ENCODE measurements at regions not wholly inside any gene's neighbourhood (a gene's known extent, or its start where the extent isn't known, plus 50 kb on each side); places are given as distances from the start of the nearest gene placed in this dataset.

DNA sequence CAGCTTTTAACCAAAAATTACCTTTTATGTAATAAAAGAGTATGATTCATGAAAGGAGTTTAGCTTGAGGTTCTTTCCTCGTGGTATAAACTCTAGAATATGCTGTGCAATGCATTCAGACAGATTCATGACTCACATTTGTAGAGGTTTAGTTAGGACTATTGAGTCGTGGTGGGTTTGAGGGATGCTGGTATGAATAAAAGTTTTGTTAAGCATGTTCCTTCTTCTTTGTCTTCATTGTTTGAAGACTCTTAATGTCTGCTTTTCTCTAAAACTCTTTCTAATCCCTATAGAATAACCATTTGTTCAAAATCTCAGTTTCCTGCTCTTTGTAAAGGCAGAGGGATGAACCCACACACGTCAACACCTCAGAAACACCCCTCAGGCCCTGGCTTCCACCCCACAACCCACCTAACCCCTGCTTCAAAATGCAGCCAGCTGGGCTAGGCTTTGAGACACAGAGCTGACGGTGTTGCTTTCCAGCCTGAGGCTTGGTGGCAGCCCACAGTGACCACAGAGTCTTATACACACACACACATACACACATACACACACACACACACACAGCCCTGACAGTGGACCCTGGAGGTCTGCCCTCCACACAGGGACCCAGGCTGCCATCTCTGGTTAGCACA, 69.0 kb upstream of the IRX1 start:
- FAIRE-seq (no peak), DNase-seq (ENCODE audit: low read depth in 1 of 2, low spot score in 1 of 2) (no peak), ATAC-seq (no peak)
- WGBS (ENCODE audit: missing lambda C conversion rate), result under 1% methylated on average over 4 of the region's 4 CpGs
- H3K9me3 ChIP-seq, result no peaks in the 10 kb centered on the region
- H3K4me3 ChIP-seq, result no peak overlapping the region
- ChIA-PET POLR2A (no interaction called here), CTCF (no interaction called here)
- TF ChIP-seq, protein P1, sequence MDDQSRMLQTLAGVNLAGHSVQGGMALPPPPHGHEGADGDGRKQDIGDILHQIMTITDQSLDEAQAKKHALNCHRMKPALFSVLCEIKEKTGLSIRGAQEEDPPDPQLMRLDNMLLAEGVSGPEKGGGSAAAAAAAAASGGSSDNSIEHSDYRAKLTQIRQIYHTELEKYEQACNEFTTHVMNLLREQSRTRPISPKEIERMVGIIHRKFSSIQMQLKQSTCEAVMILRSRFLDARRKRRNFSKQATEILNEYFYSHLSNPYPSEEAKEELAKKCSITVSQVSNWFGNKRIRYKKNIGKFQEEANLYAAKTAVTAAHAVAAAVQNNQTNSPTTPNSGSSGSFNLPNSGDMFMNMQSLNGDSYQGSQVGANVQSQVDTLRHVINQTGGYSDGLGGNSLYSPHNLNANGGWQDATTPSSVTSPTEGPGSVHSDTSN (IDR thresholded peaks at IDR 0.05), result no peak
- TF ChIP-seq, protein P2, sequence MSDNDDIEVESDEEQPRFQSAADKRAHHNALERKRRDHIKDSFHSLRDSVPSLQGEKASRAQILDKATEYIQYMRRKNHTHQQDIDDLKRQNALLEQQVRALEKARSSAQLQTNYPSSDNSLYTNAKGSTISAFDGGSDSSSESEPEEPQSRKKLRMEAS (IDR thresholded peaks at IDR 0.05), result no peak
- TF ChIP-seq RARB (CRISPR knock-in tag; IDR thresholded peaks at IDR 0.05), result no peak
- TF ChIP-seq, protein P3, sequence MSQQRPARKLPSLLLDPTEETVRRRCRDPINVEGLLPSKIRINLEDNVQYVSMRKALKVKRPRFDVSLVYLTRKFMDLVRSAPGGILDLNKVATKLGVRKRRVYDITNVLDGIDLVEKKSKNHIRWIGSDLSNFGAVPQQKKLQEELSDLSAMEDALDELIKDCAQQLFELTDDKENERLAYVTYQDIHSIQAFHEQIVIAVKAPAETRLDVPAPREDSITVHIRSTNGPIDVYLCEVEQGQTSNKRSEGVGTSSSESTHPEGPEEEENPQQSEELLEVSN (IDR thresholded peaks at IDR 0.05; ENCODE audit: borderline replicate concordance, low read depth), result no peak
- H3K4me1 ChIP-seq, result no peaks in the 10 kb centered on the region
- H3K27ac ChIP-seq, result no peak overlapping the region
- H3K4me2 ChIP-seq, result no peak overlapping the region

DNA sequence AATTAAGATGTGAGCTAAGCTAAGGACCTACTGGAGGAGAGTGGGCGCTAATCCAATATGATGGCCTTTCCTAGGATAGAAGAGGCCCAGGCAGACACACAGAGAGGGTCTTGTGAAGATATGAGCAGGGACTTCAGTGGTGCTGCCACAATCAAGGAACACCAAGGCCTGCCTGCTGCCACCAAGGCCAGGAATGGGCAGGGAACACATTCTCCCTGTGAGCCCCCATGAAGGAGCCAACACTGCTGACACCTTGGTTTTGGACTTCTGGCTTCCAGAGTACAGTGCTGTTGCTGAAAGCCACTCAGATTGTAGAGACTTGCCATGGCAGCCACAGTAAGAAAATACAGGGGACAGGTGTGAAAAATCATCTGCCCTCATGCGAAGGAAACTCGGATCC, 73.1 kb upstream of the IRX1 start:
- ChIA-PET POLR2A (no interaction called here), CTCF (no interaction called here)
- DNase-seq (ENCODE audit: low read depth in 1 of 2, low spot score in 1 of 2) (no peak), FAIRE-seq (no peak), ATAC-seq (no peak)
- no peak overlapping the region for H3K4me3 ChIP-seq
- H3K4me2 ChIP-seq, result no peak overlapping the region
- TF ChIP-seq, protein P4, sequence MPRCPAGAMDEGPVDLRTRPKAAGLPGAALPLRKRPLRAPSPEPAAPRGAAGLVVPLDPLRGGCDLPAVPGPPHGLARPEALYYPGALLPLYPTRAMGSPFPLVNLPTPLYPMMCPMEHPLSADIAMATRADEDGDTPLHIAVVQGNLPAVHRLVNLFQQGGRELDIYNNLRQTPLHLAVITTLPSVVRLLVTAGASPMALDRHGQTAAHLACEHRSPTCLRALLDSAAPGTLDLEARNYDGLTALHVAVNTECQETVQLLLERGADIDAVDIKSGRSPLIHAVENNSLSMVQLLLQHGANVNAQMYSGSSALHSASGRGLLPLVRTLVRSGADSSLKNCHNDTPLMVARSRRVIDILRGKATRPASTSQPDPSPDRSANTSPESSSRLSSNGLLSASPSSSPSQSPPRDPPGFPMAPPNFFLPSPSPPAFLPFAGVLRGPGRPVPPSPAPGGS (IDR thresholded peaks at IDR 0.05), result no peak
- TF ChIP-seq FOSL2 (IDR thresholded peaks at IDR 0.05) (no peak), FOSL2 (CRISPR knock-in tag; IDR thresholded peaks at IDR 0.05) (no peak), FOSB (CRISPR knock-in tag; IDR thresholded peaks at IDR 0.05) (no peak), ESRRA (IDR thresholded peaks at IDR 0.05; ENCODE audit: borderline replicate concordance, low read length) (no peak), JUN (IDR thresholded peaks at IDR 0.05) (no peak), EHF (CRISPR knock-in tag; IDR thresholded peaks at IDR 0.05) (no peak), HDAC2 (IDR thresholded peaks at IDR 0.05) (no peak), SREBF2 (IDR thresholded peaks at IDR 0.05) (no peak), NR3C1 (IDR thresholded peaks at IDR 0.05) (no peak)
- TF ChIP-seq, protein P1 (IDR thresholded peaks at IDR 0.05), result no peak
- TF ChIP-seq, protein P2 (IDR thresholded peaks at IDR 0.05), result no peak
- TF ChIP-seq, protein P5, sequence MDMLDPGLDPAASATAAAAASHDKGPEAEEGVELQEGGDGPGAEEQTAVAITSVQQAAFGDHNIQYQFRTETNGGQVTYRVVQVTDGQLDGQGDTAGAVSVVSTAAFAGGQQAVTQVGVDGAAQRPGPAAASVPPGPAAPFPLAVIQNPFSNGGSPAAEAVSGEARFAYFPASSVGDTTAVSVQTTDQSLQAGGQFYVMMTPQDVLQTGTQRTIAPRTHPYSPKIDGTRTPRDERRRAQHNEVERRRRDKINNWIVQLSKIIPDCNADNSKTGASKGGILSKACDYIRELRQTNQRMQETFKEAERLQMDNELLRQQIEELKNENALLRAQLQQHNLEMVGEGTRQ (IDR thresholded peaks at IDR 0.05), result no peak
- TF ChIP-seq, protein P6, sequence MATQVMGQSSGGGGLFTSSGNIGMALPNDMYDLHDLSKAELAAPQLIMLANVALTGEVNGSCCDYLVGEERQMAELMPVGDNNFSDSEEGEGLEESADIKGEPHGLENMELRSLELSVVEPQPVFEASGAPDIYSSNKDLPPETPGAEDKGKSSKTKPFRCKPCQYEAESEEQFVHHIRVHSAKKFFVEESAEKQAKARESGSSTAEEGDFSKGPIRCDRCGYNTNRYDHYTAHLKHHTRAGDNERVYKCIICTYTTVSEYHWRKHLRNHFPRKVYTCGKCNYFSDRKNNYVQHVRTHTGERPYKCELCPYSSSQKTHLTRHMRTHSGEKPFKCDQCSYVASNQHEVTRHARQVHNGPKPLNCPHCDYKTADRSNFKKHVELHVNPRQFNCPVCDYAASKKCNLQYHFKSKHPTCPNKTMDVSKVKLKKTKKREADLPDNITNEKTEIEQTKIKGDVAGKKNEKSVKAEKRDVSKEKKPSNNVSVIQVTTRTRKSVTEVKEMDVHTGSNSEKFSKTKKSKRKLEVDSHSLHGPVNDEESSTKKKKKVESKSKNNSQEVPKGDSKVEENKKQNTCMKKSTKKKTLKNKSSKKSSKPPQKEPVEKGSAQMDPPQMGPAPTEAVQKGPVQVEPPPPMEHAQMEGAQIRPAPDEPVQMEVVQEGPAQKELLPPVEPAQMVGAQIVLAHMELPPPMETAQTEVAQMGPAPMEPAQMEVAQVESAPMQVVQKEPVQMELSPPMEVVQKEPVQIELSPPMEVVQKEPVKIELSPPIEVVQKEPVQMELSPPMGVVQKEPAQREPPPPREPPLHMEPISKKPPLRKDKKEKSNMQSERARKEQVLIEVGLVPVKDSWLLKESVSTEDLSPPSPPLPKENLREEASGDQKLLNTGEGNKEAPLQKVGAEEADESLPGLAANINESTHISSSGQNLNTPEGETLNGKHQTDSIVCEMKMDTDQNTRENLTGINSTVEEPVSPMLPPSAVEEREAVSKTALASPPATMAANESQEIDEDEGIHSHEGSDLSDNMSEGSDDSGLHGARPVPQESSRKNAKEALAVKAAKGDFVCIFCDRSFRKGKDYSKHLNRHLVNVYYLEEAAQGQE (IDR thresholded peaks at IDR 0.05), result no peak
- TF ChIP-seq, protein P7, sequence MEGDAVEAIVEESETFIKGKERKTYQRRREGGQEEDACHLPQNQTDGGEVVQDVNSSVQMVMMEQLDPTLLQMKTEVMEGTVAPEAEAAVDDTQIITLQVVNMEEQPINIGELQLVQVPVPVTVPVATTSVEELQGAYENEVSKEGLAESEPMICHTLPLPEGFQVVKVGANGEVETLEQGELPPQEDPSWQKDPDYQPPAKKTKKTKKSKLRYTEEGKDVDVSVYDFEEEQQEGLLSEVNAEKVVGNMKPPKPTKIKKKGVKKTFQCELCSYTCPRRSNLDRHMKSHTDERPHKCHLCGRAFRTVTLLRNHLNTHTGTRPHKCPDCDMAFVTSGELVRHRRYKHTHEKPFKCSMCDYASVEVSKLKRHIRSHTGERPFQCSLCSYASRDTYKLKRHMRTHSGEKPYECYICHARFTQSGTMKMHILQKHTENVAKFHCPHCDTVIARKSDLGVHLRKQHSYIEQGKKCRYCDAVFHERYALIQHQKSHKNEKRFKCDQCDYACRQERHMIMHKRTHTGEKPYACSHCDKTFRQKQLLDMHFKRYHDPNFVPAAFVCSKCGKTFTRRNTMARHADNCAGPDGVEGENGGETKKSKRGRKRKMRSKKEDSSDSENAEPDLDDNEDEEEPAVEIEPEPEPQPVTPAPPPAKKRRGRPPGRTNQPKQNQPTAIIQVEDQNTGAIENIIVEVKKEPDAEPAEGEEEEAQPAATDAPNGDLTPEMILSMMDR (IDR thresholded peaks at IDR 0.05), result no peak
- H3K9me3 ChIP-seq, result no peaks in the 10 kb centered on the region
- 10% methylated on average over 3 of the region's 3 CpGs for WGBS (ENCODE audit: missing lambda C conversion rate)
- H3K27ac ChIP-seq, result no peak overlapping the region
- H3K4me1 ChIP-seq, result no peaks in the 10 kb centered on the region

Measured in A549 (cell line).